Keratinocyte (primary cell): ENCODE measurements at regions not wholly inside any gene's neighbourhood (a gene's known extent, or its start where the extent isn't known, plus 50 kb on each side); places are given as distances from the start of the nearest gene placed in this dataset.

Source experiments
- DNase-seq: peaks from one replicate; pipeline ENCODE4 v3.0.0-alpha.2; 2011; ENCODE audit warnings: low read depth, missing footprints, low spot score
- FAIRE-seq: peaks from 2 replicates; lab custom pipeline; 2011; peaks lifted over from hg19 to GRCh38; lab: Jason Lieb, UNC
- H2AFZ ChIP-seq: 2 replicates; pipeline ENCODE4 v1.6.0; 2012; ENCODE audit warnings: low read length, control low read depth, inconsistent platforms; ENCODE audit not compliant: control insufficient read depth
- H3K27ac ChIP-seq: 2 replicates; pipeline ENCODE4 v1.5.1; 2011; ENCODE audit warnings: low read length; ENCODE audit not compliant: control insufficient read depth, insufficient read depth
- H3K27me3 ChIP-seq: 3 replicates; pipeline ENCODE4 v1.6.0; 2011; ENCODE audit warnings: low read length; ENCODE audit not compliant: control insufficient read depth, insufficient read depth; ENCODE audit errors: extremely low read depth
- H3K36me3 ChIP-seq, 2 experiments: 2 replicates in 1 of 2; 3 replicates in 1 of 2; pipeline ENCODE4 v1.5.1; 2011; ENCODE audit warnings: low read length in 2 of 2, mild to moderate bottlenecking in 1 of 2; ENCODE audit not compliant: control insufficient read depth in 2 of 2, insufficient read depth in 2 of 2; ENCODE audit errors: extremely low read depth in 1 of 2
- H3K4me1 ChIP-seq: 3 replicates; pipeline ENCODE4 v1.5.1; 2011; ENCODE audit warnings: low read length; ENCODE audit not compliant: control insufficient read depth, insufficient read depth; ENCODE audit errors: extremely low read depth
- H3K4me2 ChIP-seq: 3 replicates; pipeline ENCODE4 v1.6.0; 2011; ENCODE audit warnings: low read depth, low read length; ENCODE audit not compliant: control insufficient read depth, insufficient read depth; ENCODE audit errors: extremely low read depth
- H3K4me3 ChIP-seq, 3 experiments: fragments of 200-600 bp in 1 of 3; sonication (generic) in 1 of 3; 2 replicates in 2 of 3; 3 replicates in 1 of 3; pipeline ENCODE4 v1.5.1; 2011 to 2016; ENCODE audit warnings: low read length in 3 of 3, mild to moderate bottlenecking in 3 of 3, control low read depth in 2 of 3, inconsistent platforms in 1 of 3, low read depth in 1 of 3, mixed read lengths in 1 of 3, mixed run types in 1 of 3, moderate library complexity in 1 of 3; ENCODE audit not compliant: control insufficient read depth in 2 of 3, insufficient read depth in 2 of 3; ENCODE audit errors: extremely low read depth in 1 of 3
- H3K79me2 ChIP-seq: 2 replicates; pipeline ENCODE4 v1.6.0; 2012; ENCODE audit warnings: low read length; ENCODE audit not compliant: control insufficient read depth, insufficient read depth
- H3K9ac ChIP-seq: 3 replicates; pipeline ENCODE4 v1.6.0; 2011; ENCODE audit warnings: low read length; ENCODE audit not compliant: control insufficient read depth, insufficient read depth; ENCODE audit errors: extremely low read depth
- H3K9me1 ChIP-seq: 3 replicates; pipeline ENCODE4 v1.6.0; 2011; ENCODE audit warnings: low read length; ENCODE audit not compliant: control insufficient read depth, insufficient read depth; ENCODE audit errors: extremely low read depth
- H3K9me3 ChIP-seq: 2 replicates; pipeline ENCODE4 v1.5.1; 2012; ENCODE audit warnings: low read depth, low read length; ENCODE audit not compliant: control insufficient read depth
- H4K20me1 ChIP-seq: 3 replicates; pipeline ENCODE4 v1.6.0; 2011; ENCODE audit warnings: low read length; ENCODE audit not compliant: control insufficient read depth, insufficient read depth; ENCODE audit errors: extremely low read depth
- CTCF ChIP-seq, 3 experiments: IDR thresholded peaks in 1 of 3; conservative IDR thresholded peaks in 1 of 3; optimal IDR thresholded peaks in 1 of 3; 2 replicates in 2 of 3; 3 replicates in 1 of 3; pipeline versions ENCODE3 to v1.5.1; 2011; ENCODE audit warnings: low read length in 3 of 3, mild to moderate bottlenecking in 3 of 3, moderate library complexity in 2 of 3, control low read depth in 1 of 3, inconsistent platforms in 1 of 3; ENCODE audit not compliant: insufficient read depth in 2 of 3; ENCODE audit errors: extremely low read depth in 1 of 3
- EZH2 ChIP-seq: IDR thresholded peaks from one replicate; pipeline ENCODE4 v1.6.1; 2012; ENCODE audit warnings: inconsistent platforms, mild to moderate bottlenecking, low read length, moderate library complexity
- dilution Hi-C: fragments of 300-500 bp; cut with MboI; formaldehyde crosslinking; loops from one replicate; pipeline ENCODE4 v1.7.0; 2020; ENCODE audit warnings: low sequenced_read_pairs; ENCODE audit not compliant: extremely low pct_ligation_motif_present

GRCh38 chr4:60368986-60369385 is 831.1 kb upstream of the ADGRL3 start:
- H4K20me1 ChIP-seq: no peaks in the 10 kb centered on the region
- DNase-seq (no peak), FAIRE-seq (no peak)
- H3K36me3 ChIP-seq: no peaks in the 10 kb centered on the region
- no peak overlapping the region for H2AFZ ChIP-seq
- no peak overlapping the region for H3K9ac ChIP-seq
- H3K79me2 ChIP-seq: no peaks in the 10 kb centered on the region
- no peaks in the 10 kb centered on the region for H3K9me3 ChIP-seq
- no peak overlapping the region for H3K27ac ChIP-seq
- H3K27me3 ChIP-seq: no peaks in the 10 kb centered on the region
- no peaks in the 10 kb centered on the region for H3K9me1 ChIP-seq
- H3K4me1 ChIP-seq: no peaks in the 10 kb centered on the region
- dilution Hi-C loops: no loop called here
- no peak overlapping the region for H3K4me3 ChIP-seq
- no peak overlapping the region for H3K4me2 ChIP-seq
- no peak for TF ChIP-seq EZH2
- no peak for TF ChIP-seq CTCF (optimal IDR thresholded peaks at IDR 0.05 in 1 of 3, IDR thresholded peaks at IDR 0.05 in 1 of 3, conservative IDR thresholded peaks at IDR 0.05 in 1 of 3; ENCODE audit: extremely low read depth in 1 of 3, insufficient read depth in 2 of 3, low read length in 3 of 3)

DNA sequence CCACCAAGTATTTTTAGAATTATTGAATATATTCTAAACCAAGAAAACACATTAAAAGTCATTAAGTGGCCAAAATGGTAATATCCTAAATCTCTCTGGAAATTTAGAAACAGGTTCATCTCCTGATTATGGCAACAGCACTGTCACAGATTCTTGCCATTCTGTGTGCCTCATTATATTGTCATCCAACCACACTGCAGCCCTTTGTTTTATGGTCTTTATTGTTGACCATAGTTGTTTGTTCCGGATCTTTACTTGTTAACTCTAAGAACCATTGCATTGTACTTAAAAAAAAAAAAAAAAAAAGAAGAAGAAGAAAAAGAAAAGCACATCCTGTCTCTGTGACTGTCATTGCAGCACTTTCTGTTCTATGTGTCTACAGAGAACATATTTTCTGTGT is 822.1 kb upstream of the ADGRL3 start:
- no peak overlapping the region for H3K4me2 ChIP-seq
- no peaks in the 10 kb centered on the region for H3K9me1 ChIP-seq
- dilution Hi-C loops: no loop called here
- DNase-seq: no peak
- TF ChIP-seq CTCF (optimal IDR thresholded peaks at IDR 0.05 in 1 of 3, IDR thresholded peaks at IDR 0.05 in 1 of 3, conservative IDR thresholded peaks at IDR 0.05 in 1 of 3; ENCODE audit: extremely low read depth in 1 of 3, insufficient read depth in 2 of 3, low read length in 3 of 3) (no peak), EZH2 (no peak)
- no peaks in the 10 kb centered on the region for H3K27me3 ChIP-seq
- no peak for FAIRE-seq
- H3K9me3 ChIP-seq: no peaks in the 10 kb centered on the region
- no peaks in the 10 kb centered on the region for H3K36me3 ChIP-seq
- no peak overlapping the region for H2AFZ ChIP-seq
- no peaks in the 10 kb centered on the region for H4K20me1 ChIP-seq
- no peak overlapping the region for H3K27ac ChIP-seq
- H3K79me2 ChIP-seq: no peaks in the 10 kb centered on the region
- H3K9ac ChIP-seq: no peak overlapping the region
- H3K4me1 ChIP-seq: no peaks in the 10 kb centered on the region
- no peak overlapping the region for H3K4me3 ChIP-seq
